ENCODE measurements at regions not wholly inside any gene's neighbourhood (a gene's known extent, or its start where the extent isn't known, plus 50 kb on each side); places are given as distances from the start of the nearest gene placed in this dataset.

DNA sequence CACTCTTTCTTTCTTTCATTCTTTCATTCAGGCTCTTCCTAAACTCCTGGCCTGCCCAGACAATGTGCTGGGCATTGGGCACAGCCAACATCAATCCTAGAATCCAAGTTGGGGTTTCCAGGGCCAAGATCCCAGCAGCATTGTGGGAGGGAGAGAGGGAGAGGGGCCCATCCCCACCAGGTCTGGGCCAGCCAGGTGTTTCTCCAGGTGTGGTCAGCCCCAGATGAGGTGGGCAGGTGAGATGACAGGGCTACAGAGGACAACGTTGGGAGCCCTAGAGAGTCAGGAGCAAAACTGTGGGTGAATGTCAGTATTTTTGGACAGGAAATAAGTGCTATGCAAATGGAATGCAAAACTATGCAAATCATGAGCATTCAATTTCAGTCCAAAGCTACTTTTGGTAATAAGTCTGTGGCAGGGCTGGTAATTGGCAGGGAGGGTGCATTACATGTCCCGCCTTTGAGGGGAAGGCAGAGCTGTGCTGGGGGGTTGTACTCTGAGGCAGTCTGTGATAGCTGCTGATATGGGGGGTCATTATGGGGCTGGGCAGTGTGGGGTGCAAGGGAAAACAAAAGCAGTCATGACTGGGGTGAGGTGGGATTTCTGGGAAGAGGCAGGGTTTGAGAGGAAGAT is 139.9 kb upstream of the IGSF21 start:
- TF ChIP-seq, protein P1, sequence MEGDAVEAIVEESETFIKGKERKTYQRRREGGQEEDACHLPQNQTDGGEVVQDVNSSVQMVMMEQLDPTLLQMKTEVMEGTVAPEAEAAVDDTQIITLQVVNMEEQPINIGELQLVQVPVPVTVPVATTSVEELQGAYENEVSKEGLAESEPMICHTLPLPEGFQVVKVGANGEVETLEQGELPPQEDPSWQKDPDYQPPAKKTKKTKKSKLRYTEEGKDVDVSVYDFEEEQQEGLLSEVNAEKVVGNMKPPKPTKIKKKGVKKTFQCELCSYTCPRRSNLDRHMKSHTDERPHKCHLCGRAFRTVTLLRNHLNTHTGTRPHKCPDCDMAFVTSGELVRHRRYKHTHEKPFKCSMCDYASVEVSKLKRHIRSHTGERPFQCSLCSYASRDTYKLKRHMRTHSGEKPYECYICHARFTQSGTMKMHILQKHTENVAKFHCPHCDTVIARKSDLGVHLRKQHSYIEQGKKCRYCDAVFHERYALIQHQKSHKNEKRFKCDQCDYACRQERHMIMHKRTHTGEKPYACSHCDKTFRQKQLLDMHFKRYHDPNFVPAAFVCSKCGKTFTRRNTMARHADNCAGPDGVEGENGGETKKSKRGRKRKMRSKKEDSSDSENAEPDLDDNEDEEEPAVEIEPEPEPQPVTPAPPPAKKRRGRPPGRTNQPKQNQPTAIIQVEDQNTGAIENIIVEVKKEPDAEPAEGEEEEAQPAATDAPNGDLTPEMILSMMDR (IDR thresholded peaks at IDR 0.05), result no peak
- TF ChIP-seq EP300 (IDR thresholded peaks at IDR 0.05) (no peak), POLR2A (IDR thresholded peaks at IDR 0.05; ENCODE audit: low read depth) (no peak), POLR2AphosphoS5 (IDR thresholded peaks at IDR 0.05) (no peak)
